SH-SY5Y (cell line): ENCODE measurements at regions not wholly inside any gene's neighbourhood (a gene's known extent, or its start where the extent isn't known, plus 50 kb on each side); places are given as distances from the start of the nearest gene placed in this dataset.

Experiments
- GATA2 ChIP-seq: IDR thresholded peaks from 2 replicates; pipeline ENCODE4 v1.6.1; 2011; ENCODE audit warnings: mild to moderate bottlenecking, low read depth, low read length
- GATA3 ChIP-seq: IDR thresholded peaks from 2 replicates; pipeline ENCODE4 v1.6.1; 2011; ENCODE audit warnings: low read depth, mild to moderate bottlenecking, low read length, moderate library complexity

DNA sequence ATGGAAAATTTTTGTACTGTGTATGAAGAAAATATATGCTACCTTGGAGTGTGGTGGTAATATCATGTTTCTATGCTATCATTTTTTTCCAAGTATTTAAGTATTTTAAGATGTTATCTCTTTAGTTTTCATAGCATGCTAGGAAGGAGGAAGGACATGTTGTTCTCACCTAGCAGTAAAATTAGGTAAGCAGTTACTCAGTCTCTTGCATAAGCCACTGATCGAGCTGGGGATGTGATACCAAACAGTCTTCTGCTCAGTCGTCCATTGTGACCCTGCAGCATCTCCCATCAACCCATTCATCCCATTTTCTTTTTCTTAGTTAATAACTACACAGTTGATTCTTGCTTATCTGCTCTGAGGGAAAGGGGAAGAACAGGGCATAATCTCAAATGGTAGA is 130.6 kb downstream of the KLF5 start:
- TF ChIP-seq GATA2 (no peak), GATA3 (no peak)

DNA sequence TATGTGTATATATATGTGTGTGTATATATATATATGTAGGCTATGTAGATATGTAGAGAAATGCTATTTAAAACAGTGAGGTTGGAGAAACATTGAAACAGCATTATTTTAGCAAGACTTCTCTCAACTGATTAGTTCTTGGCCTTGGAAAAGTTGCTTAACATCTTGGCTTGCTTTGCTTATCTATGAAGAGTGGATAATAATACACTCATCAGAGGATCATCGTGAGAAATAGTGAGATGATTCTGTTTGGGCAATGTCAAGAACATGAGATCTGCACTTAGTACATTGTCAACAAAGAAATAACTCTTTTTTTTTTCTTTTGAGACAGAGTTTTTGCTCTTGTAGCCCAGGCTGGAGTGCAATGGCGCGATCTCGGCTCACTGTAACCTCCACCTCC is 128.3 kb downstream of the KLF5 start:
- TF ChIP-seq GATA3 (no peak), GATA2 (no peak)

- TF ChIP-seq GATA2 (no peak), GATA3 (no peak)
Observed at GRCh38 chr13:73179650-73180274, 121.0 kb downstream of the KLF5 start.

GRCh38 chr13:73177916-73178565 is 119.2 kb downstream of the KLF5 start:
- TF ChIP-seq GATA3 = no peak
- no peak for TF ChIP-seq GATA2

GRCh38 chr13:73177017-73177416 is 118.2 kb downstream of the KLF5 start:
- TF ChIP-seq GATA2 = no peak
- TF ChIP-seq GATA3 = no peak

DNA sequence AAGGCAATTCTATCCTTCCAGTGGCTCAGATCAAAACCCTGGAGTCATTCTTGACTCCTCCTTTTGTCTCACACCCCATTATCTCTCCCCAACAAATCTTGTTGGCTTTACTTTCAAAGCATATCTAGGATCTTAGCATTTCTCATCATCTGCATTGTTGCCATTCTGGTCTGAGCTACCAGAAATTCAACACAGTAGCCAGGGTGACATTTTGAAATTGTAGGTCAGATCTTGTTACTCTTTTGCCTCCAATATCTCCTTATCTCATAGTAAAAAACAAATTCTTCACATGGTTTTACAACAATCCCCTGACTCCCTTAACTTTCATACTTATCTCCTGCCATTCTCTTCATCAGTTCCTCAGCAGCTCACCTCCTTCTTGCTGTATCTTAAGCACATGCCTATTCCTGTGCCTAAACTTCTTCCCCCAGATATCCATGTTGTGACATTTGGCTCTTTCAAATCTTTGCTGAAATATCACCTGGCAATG is 115.8 kb downstream of the KLF5 start:
- TF ChIP-seq GATA2 = no peak

DNA sequence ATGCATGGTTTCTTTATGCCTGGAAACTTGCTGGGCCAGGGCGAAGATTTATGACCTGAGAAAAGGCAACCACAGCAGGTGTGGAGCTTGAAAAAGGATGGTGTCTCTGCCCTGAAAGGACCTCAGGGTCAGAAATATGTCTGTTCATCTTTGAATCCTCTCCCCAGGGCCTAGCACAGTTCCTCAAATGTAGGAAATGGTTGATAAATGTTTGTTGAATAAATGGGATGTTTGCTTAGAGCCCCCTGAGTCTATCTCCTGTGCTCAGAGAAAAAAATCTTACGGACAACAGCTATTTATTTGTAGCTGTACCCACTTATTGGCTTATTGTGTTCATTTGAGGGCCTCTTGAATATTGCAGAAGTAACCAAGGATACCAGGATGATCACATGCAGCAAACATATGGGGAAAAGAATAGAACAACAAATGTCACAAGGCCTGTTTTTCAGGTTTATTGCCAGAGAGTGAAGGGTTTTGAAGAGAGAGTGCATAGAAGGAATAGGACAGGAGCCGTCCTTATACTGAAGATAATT is 114.5 kb downstream of the KLF5 start:
- TF ChIP-seq GATA2 (no peak), GATA3 (no peak)

DNA sequence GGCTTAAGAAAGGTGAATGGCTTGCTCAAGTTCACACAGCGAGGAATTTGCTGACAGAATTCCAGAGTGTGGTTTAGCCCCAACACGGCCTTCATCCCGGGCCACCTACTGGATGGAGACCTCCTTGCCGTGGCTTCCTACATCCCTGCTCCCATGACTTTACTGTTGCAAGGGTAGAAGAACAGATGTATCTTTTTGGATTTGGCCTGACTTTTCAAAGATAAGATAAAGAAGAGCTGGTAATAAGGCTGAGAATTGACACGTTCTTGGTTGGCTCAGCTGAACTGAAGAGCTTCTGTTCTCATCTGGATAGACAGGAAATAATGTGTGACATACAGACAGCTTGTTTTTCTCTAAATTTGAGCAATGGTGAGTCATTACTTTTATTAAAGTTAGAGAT is 113.1 kb downstream of the KLF5 start:
- TF ChIP-seq GATA2 (no peak), GATA3 (no peak)

DNA sequence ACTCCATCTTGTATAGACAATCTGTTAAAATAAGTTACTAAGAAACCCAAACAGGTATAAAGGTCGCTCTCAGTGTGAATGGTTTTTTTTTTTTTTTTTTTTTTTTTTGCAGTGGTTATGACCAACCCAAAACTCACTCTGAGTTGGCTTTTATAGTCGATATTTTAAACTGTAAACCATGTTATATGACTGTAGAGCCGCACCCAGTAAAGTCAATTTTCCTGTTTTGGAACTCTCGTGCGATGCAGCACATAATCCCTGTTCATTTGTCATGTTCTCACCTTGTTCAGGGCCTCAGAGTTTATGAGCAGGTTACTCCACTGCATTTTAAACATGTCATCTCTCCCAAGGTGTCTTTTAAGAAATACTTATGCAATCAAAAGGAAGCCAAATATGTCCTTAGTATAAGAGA is 112.5 kb downstream of the KLF5 start:
- TF ChIP-seq GATA2 (no peak), GATA3 (no peak)

DNA sequence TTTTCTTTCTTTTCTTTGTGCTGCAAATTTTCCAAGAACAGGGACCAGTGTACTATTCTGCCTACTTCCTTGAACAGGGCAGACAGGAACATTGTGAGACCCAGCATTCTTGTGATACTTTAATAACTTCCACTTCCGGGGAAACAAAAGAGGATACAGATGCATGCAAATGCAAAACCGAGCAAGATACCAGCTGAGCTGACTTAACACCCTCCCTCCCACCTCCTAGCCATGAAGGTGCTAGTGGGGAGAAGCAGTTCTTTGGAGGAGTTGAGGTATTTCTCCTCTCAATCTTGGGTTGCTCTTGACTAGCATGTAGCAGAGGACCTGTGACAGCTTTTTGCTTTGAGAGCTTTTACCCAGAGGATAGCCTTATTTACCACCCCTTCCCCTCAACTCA is 111.2 kb downstream of the KLF5 start:
- no peak for TF ChIP-seq GATA2
- TF ChIP-seq GATA3 = no peak

DNA sequence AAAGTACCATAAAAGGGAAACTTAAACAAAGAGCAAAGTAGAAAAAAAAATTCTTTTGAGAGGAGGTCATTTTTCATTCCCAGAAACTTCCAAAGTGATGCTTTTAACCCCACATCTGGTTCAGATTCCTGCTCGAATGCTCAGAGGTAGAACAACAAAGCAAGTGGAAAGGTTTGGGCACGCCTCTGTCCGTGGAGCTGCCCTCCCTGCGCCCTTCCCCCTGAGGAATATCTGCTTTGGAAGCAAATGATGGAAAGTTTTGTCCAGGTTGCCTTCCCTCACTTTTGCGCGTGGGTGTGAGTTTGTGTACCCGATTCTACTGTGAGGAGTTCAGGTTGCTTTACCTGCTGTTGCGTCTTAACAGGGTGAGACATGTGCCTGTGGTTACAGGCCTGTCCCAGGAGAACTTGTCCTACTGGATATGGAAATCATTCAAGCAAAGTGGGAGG is 110.2 kb downstream of the KLF5 start:
- no peak for TF ChIP-seq GATA2
- TF ChIP-seq GATA3 = no peak

DNA sequence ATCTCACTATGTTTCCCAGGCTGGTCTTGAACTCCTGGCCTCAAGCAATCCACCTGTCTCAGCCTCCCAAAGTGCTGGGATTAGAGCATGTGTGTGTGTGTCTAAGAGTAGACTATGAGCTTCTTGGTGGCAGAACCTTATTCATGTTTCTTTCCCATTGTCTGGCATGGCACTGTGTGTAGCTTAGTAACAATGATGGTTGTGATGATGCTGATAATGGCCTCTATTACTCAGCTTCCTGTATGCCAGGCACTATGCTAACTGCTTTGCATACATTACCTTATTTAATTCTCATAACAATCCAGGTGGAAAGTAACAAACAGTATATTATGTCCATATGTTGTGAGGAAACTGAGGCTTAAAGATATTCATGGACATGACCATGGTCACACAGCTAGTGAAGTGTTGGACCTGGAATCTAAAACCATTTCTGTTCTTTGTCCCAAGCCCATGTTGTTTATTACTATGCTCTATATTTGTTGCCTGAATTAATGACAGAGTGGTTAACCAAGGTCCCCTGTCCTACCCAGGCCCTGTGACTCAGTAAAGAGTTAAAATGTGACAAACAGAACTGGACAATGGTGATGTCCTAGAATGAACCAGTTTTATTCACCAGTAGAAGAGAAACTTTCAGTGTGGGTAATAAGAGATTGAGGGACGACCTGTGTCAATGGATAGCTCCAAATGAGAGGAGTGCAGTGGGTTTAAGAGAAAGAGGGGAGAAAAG is 109.6 kb downstream of the KLF5 start:
- no peak for TF ChIP-seq GATA3
- no peak for TF ChIP-seq GATA2

DNA sequence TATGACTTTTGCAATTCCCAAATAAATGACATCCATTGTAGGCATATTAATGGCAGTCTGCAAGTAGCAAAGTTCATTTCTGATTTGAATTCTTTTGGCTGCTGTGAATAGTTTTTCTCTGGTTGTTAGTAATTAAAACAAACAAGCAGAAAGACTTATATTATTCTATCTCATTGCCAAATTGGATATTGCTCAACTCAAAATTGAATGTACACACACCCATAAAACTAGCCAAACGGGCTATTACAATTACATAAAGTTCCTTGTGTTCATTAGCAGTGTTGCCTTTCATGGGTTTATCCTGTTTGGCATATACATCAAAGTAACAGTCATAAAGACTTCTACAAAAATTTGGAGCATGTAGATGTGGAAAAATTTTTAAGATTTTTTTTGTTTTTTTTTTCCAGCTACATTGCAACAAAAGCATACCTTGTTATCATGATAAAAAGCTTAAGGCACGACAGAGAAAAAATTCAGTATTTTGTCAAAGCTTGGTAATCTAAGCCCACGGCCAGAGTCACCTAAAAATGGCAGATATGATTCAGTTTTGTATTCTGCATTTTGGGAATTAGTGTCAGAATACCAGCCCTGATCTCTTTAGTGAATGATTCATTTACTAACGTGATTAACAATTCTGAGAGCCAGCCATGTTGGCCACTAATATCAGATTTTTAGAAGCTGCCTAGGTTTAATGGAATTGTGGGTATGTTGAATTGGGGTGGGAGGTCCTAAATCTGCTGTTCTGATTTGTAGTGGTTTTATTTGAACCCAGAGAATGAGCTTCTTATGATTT is 108.4 kb downstream of the KLF5 start:
- TF ChIP-seq GATA2 (no peak), GATA3 (no peak)

- no peak for TF ChIP-seq GATA3
- no peak for TF ChIP-seq GATA2
Observed at GRCh38 chr13:73166204-73166603, 107.4 kb downstream of the KLF5 start.
